GM19023 (cell line): ENCODE measurements at regions not wholly inside any gene's neighbourhood (a gene's known extent, or its start where the extent isn't known, plus 50 kb on each side); places are given as distances from the start of the nearest gene placed in this dataset.
"Not testable (repeated sequence)": the region's sequence is repeated elsewhere in the genome, so short reads cannot be mapped to it uniquely, and the experiment has no call there.

Source experiments
- ATAC-seq: cut with Tn5 transposase; IDR thresholded peaks from one replicate; pipeline ENCODE4 v1.9.1; 2021; ENCODE audit warnings: mild to moderate bottlenecking, moderate library complexity; ENCODE audit not compliant: unreplicated experiment

GRCh38 chr7:65453341-65454030 lies 79.8 kb downstream of the ZNF92 start:
- ATAC-seq: no peak

- ATAC-seq: no peak
These were observed 80.8 kb downstream of the ZNF92 start for GRCh38 chr7:65454469-65454868.

DNA sequence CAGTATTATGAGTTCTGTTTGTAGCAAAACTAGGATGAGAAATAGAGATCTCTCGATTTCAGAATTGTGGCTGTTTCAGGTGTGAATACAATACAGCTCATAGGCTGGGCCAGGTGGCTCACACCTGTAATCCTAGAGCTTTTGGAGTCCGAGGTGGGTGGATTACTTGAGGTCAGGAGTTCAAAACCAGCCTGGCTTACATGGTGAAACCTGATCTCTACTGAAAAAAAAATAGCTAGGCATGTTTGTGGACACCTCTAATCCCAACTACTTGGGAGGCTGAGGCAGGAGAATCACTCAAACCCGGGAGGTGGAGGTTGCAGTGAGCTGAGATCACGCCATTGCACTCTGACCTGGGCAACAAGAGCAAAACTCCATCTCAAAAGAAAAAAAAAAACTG lies 81.4 kb downstream of the ZNF92 start:
- ATAC-seq: not testable (repeated sequence)

GRCh38 chr7:65457705-65458104 lies 84.0 kb downstream of the ZNF92 start:
- ATAC-seq: no peak

DNA sequence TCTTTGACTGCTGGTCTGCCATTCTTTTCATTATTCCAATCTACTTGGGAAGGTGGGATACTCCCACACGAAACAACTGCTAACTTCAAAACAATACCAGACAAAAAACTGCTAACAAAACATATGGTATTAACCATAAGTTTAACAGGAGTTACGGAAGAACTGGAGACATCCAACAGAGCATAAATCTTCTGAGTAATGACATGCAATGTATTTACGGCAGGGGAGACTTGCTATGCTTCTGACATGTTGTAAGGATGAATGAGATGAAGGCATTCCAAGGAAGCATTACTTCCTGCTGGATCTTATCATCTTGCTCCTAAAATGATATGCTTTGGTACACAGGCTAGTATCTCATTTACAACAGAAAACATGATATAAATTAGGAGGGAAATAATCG lies 85.8 kb downstream of the ZNF92 start:
- ATAC-seq: no peak

DNA sequence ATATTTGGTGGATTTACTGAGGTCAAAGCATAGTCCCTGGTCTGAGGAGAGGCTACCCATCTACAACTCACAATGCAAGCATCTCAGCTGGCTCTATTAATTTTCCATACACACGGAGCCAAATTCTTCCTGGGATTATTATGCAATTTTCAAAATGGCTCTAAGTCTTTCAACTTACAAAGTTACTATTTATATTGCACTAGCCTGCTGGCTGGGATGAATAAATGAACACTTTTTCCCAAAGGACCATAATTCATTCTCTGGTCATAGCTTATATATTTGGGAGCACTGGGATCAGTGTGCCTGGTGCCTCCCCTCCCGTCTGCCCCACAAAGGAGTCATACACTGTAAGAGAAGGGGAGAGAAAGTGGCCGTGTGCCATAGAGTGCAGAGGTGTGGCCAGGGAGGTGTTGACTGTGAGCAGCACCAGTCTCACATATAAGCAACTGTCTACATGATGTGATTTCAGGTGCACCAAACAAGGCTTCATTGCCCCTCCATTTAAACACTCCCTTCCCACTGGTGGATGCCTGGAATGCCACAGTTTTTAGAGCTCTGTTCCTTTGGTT lies 88.6 kb downstream of the ZNF92 start:
- no peak for ATAC-seq

- ATAC-seq: no peak
These were observed 89.5 kb downstream of the ZNF92 start for GRCh38 chr7:65463184-65463583.

GRCh38 chr7:65469919-65470558 lies 96.4 kb downstream of the ZNF92 start:
- not testable (repeated sequence) for ATAC-seq

DNA sequence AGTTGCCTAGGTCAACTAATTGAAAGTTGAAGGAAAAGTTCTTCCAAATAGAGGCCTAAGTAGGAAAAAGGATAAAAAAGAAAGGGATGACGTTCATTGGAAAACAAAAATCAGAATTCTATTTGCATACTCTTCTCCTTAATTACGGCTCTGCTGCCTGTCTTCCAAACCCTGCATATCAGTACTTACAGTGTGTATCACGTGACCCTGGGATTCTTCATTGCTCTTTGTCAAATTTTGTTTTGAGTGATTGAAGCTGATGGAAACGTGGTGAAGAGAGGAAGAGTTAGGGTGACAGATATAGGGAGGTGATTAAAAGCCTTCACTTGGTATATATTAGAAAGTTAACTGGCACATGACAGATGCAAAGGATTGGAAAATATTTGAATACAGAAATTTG lies 97.9 kb downstream of the ZNF92 start:
- no peak for ATAC-seq

GRCh38 chr7:65475040-65475726 lies 101.5 kb downstream of the ZNF92 start:
- peak; percentile 28 for ATAC-seq

DNA sequence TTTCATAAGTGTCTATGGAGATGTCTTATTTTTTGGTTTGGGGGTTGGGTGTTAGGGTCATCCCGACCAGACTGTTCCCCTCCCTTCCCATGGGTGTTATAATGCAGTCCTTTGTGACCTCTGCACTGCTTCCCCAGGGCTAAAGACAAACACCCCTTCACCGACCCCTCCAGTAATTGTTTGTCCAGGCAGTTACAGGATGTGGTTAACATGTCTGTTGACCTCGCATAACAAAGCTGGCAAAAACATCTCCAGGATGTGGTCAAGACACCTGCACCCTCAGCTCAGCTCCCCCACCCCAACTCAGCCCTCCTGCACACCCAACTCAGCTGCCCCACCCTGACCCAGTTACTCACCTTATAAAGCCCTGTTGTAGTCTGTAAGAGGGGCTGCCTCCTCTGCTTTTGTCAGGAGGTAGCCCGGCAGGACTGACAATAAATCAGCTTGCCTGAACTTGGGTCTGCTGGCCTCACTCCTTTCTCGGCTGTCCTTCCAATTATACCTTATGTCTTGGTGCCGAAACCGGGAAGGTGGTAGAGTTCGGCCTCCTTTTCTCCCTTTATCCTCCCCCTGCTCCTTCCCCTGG lies 102.2 kb downstream of the ZNF92 start:
- peak; percentile 94 for ATAC-seq

DNA sequence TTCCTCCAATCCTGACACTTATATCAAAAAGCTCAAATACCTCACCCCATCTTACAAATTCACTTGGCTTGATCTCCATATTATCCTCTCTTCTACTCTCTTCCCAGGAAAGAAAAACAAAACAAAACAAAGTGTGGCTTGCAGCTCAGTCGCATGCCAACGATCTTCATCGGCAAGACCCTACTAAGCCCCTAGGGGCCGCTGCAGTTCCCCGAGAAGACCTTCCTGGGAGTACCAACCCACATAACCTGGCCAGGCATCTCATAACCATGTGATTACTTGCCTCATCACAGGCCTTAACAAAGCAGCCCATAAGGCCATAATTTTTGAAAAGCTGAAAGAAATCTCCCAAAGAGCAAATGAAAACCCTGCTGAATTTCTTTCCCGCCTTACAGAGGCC lies 103.7 kb downstream of the ZNF92 start:
- no peak for ATAC-seq

GRCh38 chr7:65489260-65489767 lies 115.7 kb downstream of the ZNF92 start:
- no peak for ATAC-seq

- ATAC-seq: not testable (repeated sequence)
These were observed 123.0 kb downstream of the ZNF92 start for GRCh38 chr7:65496697-65497096.

- ATAC-seq: no peak
These were observed 129.9 kb downstream of the ZNF92 start for GRCh38 chr7:65503434-65504152.

- ATAC-seq: not testable (repeated sequence)
These were observed 131.1 kb downstream of the ZNF92 start for GRCh38 chr7:65504504-65505319.

- ATAC-seq: not testable (repeated sequence)
These were observed 131.6 kb downstream of the ZNF92 start for GRCh38 chr7:65505320-65505633.

DNA sequence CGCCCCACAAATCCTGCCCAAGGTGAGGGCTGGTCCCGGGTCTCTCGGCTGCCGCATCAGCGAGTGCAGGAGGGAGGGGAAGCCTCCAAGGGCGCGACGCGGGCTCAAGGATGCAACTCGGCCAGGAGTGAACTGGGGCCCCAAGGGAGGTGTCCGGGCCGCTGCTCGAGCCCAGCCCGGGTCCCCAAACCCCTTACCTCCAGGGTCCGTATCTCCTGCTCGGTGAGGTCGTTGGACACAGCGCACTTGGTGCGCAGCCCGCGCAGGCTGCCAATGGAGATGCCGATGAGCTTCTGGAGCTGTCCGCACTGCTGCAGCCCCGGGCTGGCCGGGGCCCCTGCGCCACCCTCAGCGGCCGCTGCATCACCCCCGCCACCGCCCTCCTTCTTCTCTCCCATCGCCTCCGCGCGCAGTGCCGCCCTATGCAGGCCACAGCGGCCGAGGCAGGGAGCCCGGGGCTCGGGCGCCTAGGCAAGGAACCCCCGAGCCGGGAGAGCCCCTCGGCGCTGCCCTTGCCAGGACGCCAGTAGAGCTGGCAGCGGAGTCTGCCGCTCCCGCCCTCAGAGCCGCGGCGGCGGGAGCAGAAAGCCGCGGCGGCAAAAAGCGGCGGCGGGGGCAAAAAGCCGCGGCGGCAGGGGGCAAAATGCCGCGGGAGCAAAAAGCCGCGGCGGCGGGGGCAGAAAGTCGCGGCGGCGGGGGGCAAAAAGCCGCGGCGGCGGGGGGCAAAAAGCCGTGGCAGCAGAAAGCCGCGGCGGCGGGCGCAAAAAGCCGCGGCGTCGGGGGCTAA lies 135.1 kb downstream of the ZNF92 start:
- not testable (repeated sequence) for ATAC-seq
